M059J (cell line): ENCODE measurements at regions not wholly inside any gene's neighbourhood (a gene's known extent, or its start where the extent isn't known, plus 50 kb on each side); places are given as distances from the start of the nearest gene placed in this dataset.
"Not testable (repeated sequence)": the region's sequence is repeated elsewhere in the genome, so short reads cannot be mapped to it uniquely, and the experiment has no call there.

Experiments
- DNase-seq: peaks from one replicate; pipeline ENCODE4 v3.0.0-alpha.2; 2012; ENCODE audit warnings: low read depth

GRCh38 chr11:101835506-101836063 lies 79.2 kb upstream of the CEP126 start:
- DNase-seq, result peak; percentile 14

GRCh38 chr11:101830475-101830874 lies 84.3 kb upstream of the CEP126 start:
- not testable (repeated sequence) for DNase-seq

GRCh38 chr11:101825531-101825930 lies 89.3 kb upstream of the CEP126 start:
- DNase-seq, result no peak

GRCh38 chr11:101817581-101817980 lies 97.2 kb upstream of the CEP126 start:
- DNase-seq, result no peak

- no peak for DNase-seq
These were observed 98.2 kb upstream of the CEP126 start for GRCh38 chr11:101816613-101817012.

GRCh38 chr11:101812546-101812945 lies 102.3 kb upstream of the CEP126 start:
- DNase-seq, result peak; percentile 16

GRCh38 chr11:101810546-101810945 lies 104.3 kb upstream of the CEP126 start:
- no peak for DNase-seq

- DNase-seq, result no peak
These were observed 107.3 kb upstream of the CEP126 start for GRCh38 chr11:101807531-101807930.

GRCh38 chr11:101803651-101804050 lies 111.2 kb upstream of the CEP126 start:
- no peak for DNase-seq

- peak; percentile 50 for DNase-seq
These were observed 117.5 kb upstream of the CEP126 start for GRCh38 chr11:101797335-101797734.

GRCh38 chr11:101792814-101793213 lies 122.0 kb upstream of the CEP126 start:
- no peak for DNase-seq

GRCh38 chr11:101786916-101787315 lies 127.9 kb upstream of the CEP126 start:
- DNase-seq, result no peak

GRCh38 chr11:101786421-101786820 lies 128.4 kb upstream of the CEP126 start:
- DNase-seq, result no peak

GRCh38 chr11:101779167-101779566 lies 135.6 kb upstream of the CEP126 start:
- DNase-seq, result not testable (repeated sequence)

GRCh38 chr11:101777476-101777875 lies 137.3 kb upstream of the CEP126 start:
- no peak for DNase-seq

- no peak for DNase-seq
These were observed 139.8 kb upstream of the CEP126 start for GRCh38 chr11:101775033-101775432.

- no peak for DNase-seq
These were observed 144.2 kb upstream of the CEP126 start for GRCh38 chr11:101770648-101771047.

- no peak for DNase-seq
These were observed 148.9 kb upstream of the CEP126 start for GRCh38 chr11:101765932-101766331.

GRCh38 chr11:101759771-101760450 lies 154.9 kb upstream of the CEP126 start:
- peak; percentile 18 for DNase-seq

- DNase-seq, result no peak
These were observed 157.1 kb upstream of the CEP126 start for GRCh38 chr11:101757741-101758140.

- DNase-seq, result no peak
These were observed 165.0 kb upstream of the TRPC6 start for GRCh38 chr11:101748572-101749344.

- no peak for DNase-seq
These were observed 161.9 kb upstream of the TRPC6 start for GRCh38 chr11:101745756-101746155.

GRCh38 chr11:101743828-101744227 lies 160.0 kb upstream of the TRPC6 start:
- no peak for DNase-seq
